ENCODE measurements at regions not wholly inside any gene's neighbourhood (a gene's known extent, or its start where the extent isn't known, plus 50 kb on each side); places are given as distances from the start of the nearest gene placed in this dataset.

- CTCF ChIA-PET, result no interaction called here
- no peaks in the 10 kb centered on the region for H3K9me3 Mint-ChIP-seq (ENCODE audit: unreplicated experiment)
These were observed 303.8 kb downstream of the CTTN start for GRCh38 chr11:70702040-70702648.

GRCh38 chr11:70703141-70704064, 305.1 kb downstream of the CTTN start:
- no peak overlapping the region for H3K4me3 Mint-ChIP-seq (ENCODE audit: unreplicated experiment)
- intact Hi-C loops (cut with micrococcal nuclease; ENCODE audit: unreplicated experiment), result no loop called here
- Histone ChIP-seq H3K4me1 (no peaks in the 10 kb centered on the region), H3K4me3 (ENCODE audit: low read depth, low read length) (no peak overlapping the region), H3K9me3 (no peaks in the 10 kb centered on the region), H3K36me3 (ENCODE audit: control insufficient read depth, insufficient read depth, low read length) (no peaks in the 10 kb centered on the region), H3K27me3 (replicated peaks; ENCODE audit: control insufficient read depth, insufficient read depth, low read length) (no peaks in the 10 kb centered on the region)
- no peaks in the 10 kb centered on the region for H3K9me3 Mint-ChIP-seq (ENCODE audit: unreplicated experiment)
- POLR2A ChIA-PET, result no interaction called here
- BruUV-seq (replicated peaks), result no TSS peak
- H3K27ac Mint-ChIP-seq (ENCODE audit: unreplicated experiment), result no peak overlapping the region
- DNase-seq, result no peak
- H3K36me3 Mint-ChIP-seq (ENCODE audit: insufficient read depth, unreplicated experiment), result peaks cover 33% of the 10 kb centered on the region
- no peak for TF ChIP-seq CTCF (IDR thresholded peaks at IDR 0.05; ENCODE audit: insufficient read depth in 1 of 2, low read depth in 1 of 2, low read length in 1 of 2, severe bottlenecking in 1 of 2, unreplicated experiment in 1 of 2)
- H3K4me1 Mint-ChIP-seq (ENCODE audit: low read depth, unreplicated experiment), result no peaks in the 10 kb centered on the region
- CTCF ChIA-PET, result no interaction called here
- no peaks in the 10 kb centered on the region for H3K27me3 Mint-ChIP-seq (ENCODE audit: insufficient read depth, unreplicated experiment)

More at GRCh38 chr11:70702040-70702648, 303.8 kb downstream of the CTTN start:
- H3K4me1 Mint-ChIP-seq (ENCODE audit: low read depth, unreplicated experiment), result no peaks in the 10 kb centered on the region
- Histone ChIP-seq H3K9me3 (no peaks in the 10 kb centered on the region), H3K4me3 (ENCODE audit: low read depth, low read length) (no peak overlapping the region), H3K36me3 (ENCODE audit: control insufficient read depth, insufficient read depth, low read length) (no peaks in the 10 kb centered on the region), H3K27me3 (replicated peaks; ENCODE audit: control insufficient read depth, insufficient read depth, low read length) (no peaks in the 10 kb centered on the region), H3K4me1 (no peaks in the 10 kb centered on the region)
- no peak overlapping the region for H3K4me3 Mint-ChIP-seq (ENCODE audit: unreplicated experiment)
- H3K36me3 Mint-ChIP-seq (ENCODE audit: insufficient read depth, unreplicated experiment), result peaks cover 36% of the 10 kb centered on the region
- TF ChIP-seq CTCF (IDR thresholded peaks at IDR 0.05; ENCODE audit: insufficient read depth in 1 of 2, low read depth in 1 of 2, low read length in 1 of 2, severe bottlenecking in 1 of 2, unreplicated experiment in 1 of 2), result no peak
- H3K27me3 Mint-ChIP-seq (ENCODE audit: insufficient read depth, unreplicated experiment), result no peaks in the 10 kb centered on the region
- BruUV-seq (replicated peaks), result no TSS peak
- POLR2A ChIA-PET, result no interaction called here
- H3K27ac Mint-ChIP-seq (ENCODE audit: unreplicated experiment), result no peak overlapping the region
- no peak for DNase-seq
- intact Hi-C loops (cut with micrococcal nuclease; ENCODE audit: unreplicated experiment), result no loop called here

GRCh38 chr11:70705097-70705496, 306.8 kb downstream of the CTTN start:
- CTCF ChIA-PET, result no interaction called here
- TF ChIP-seq CTCF (IDR thresholded peaks at IDR 0.05; ENCODE audit: insufficient read depth in 1 of 2, low read depth in 1 of 2, low read length in 1 of 2, severe bottlenecking in 1 of 2, unreplicated experiment in 1 of 2), result no peak
- H3K4me1 ChIP-seq, result no peaks in the 10 kb centered on the region
- no peak for DNase-seq
- POLR2A ChIA-PET, result no interaction called here
- intact Hi-C loops (cut with micrococcal nuclease; ENCODE audit: unreplicated experiment), result no loop called here
- Mint-ChIP-seq H3K4me1 (ENCODE audit: low read depth, unreplicated experiment) (peaks cover 8% of the 10 kb centered on the region), H3K36me3 (ENCODE audit: insufficient read depth, unreplicated experiment) (peaks cover 38% of the 10 kb centered on the region), H3K4me3 (ENCODE audit: unreplicated experiment) (no peak overlapping the region), H3K27me3 (ENCODE audit: insufficient read depth, unreplicated experiment) (no peaks in the 10 kb centered on the region), H3K9me3 (ENCODE audit: unreplicated experiment) (no peaks in the 10 kb centered on the region), H3K27ac (ENCODE audit: unreplicated experiment) (no peak overlapping the region)
- no peak overlapping the region for H3K4me3 ChIP-seq (ENCODE audit: low read depth, low read length)
- no peaks in the 10 kb centered on the region; the same call in 1 of the 2 replicates for H3K36me3 ChIP-seq (ENCODE audit: control insufficient read depth, insufficient read depth, low read length)
- no peaks in the 10 kb centered on the region for H3K27me3 ChIP-seq (replicated peaks; ENCODE audit: control insufficient read depth, insufficient read depth, low read length)
- H3K9me3 ChIP-seq, result no peaks in the 10 kb centered on the region
- no TSS peak for BruUV-seq (replicated peaks)

All from Caco-2 (cell line).